Endothelial cell of umbilical vein (primary cell): ENCODE measurements at regions not wholly inside any gene's neighbourhood (a gene's known extent, or its start where the extent isn't known, plus 50 kb on each side); places are given as distances from the start of the nearest gene placed in this dataset.

Source experiments
- BruUV-seq: library from RNA; stranded (reverse); fragments of 400-500 nt; replicated peaks from 2 replicates; lab custom pipeline; 2021; lab: Mats Ljungman, UMichigan
- CTCF ChIA-PET: fragments of 300-600, 350-600 bp; sonication (Branson Sonifier 250); formaldehyde crosslinking; loops from one replicate; lab custom pipeline; 2021; ENCODE audit warnings: antibody characterized with exemption, inconsistent platforms; lab: Charles Lee
- POLR2A ChIA-PET: fragments of 300-600, 350-600 bp; sonication (Branson Sonifier 250); formaldehyde crosslinking; loops from one replicate; lab custom pipeline; 2021; ENCODE audit warnings: antibody characterized with exemption, inconsistent platforms; lab: Charles Lee
- DNase-seq: peaks from one replicate; pipeline ENCODE4 v3.0.0-alpha.2; 2011; ENCODE audit warnings: low read depth, low spot score
- FAIRE-seq: peaks from 2 replicates; lab custom pipeline; 2011; peaks lifted over from hg19 to GRCh38; lab: Jason Lieb, UNC
- H2AFZ ChIP-seq: 2 replicates; pipeline ENCODE4 v1.6.0; 2012; ENCODE audit warnings: low read depth, low read length, control low read depth, inconsistent platforms
- H3K27ac ChIP-seq: 2 replicates; pipeline ENCODE4 v1.5.1; 2011; ENCODE audit warnings: low read depth, mild to moderate bottlenecking, control low read depth, low read length, moderate library complexity; ENCODE audit not compliant: insufficient read depth
- H3K27me3 ChIP-seq, 2 experiments: 2 replicates each; pipeline versions ENCODE4 v1.6.0 to v1.6.1; 2011; ENCODE audit warnings: low read length in 2 of 2, mixed read lengths in 1 of 2; ENCODE audit not compliant: control insufficient read depth in 2 of 2, insufficient read depth in 2 of 2
- H3K36me3 ChIP-seq, 2 experiments: 2 replicates in 1 of 2; 3 replicates in 1 of 2; pipeline ENCODE4 v1.5.1; 2011; ENCODE audit warnings: low read length in 2 of 2, mild to moderate bottlenecking in 1 of 2, moderate library complexity in 1 of 2; ENCODE audit not compliant: control insufficient read depth in 2 of 2, insufficient read depth in 2 of 2; ENCODE audit errors: extremely low read depth in 1 of 2
- H3K4me1 ChIP-seq: 3 replicates; pipeline ENCODE4 v1.5.1; 2011; ENCODE audit warnings: mild to moderate bottlenecking, low read length; ENCODE audit not compliant: control insufficient read depth, insufficient read depth; ENCODE audit errors: extremely low read depth
- H3K4me2 ChIP-seq: 2 replicates; pipeline ENCODE4 v1.6.1; 2011; ENCODE audit warnings: low read length, control low read depth, mixed read lengths; ENCODE audit not compliant: insufficient read depth
- H3K4me3 ChIP-seq, 3 experiments: fragments of 200-600 bp in 1 of 3; sonication (generic), shearing (Covaris generic) in 1 of 3; replicated peaks in 1 of 3; 2 replicates each; pipeline ENCODE4 v1.5.1; 2011 to 2016; ENCODE audit warnings: control low read depth in 3 of 3, low read length in 3 of 3, mild to moderate bottlenecking in 2 of 3, inconsistent platforms in 1 of 3, low read depth in 1 of 3, moderate library complexity in 1 of 3; ENCODE audit not compliant: insufficient read depth in 1 of 3
- H3K79me2 ChIP-seq: 2 replicates; pipeline ENCODE4 v1.6.0; 2012; ENCODE audit warnings: low read length, inconsistent platforms; ENCODE audit not compliant: control insufficient read depth, insufficient read depth
- H3K9ac ChIP-seq: replicated peaks from 2 replicates; pipeline ENCODE3; 2011; ENCODE audit warnings: low read length, control low read depth; ENCODE audit not compliant: insufficient read depth; ENCODE audit errors: extremely low read depth
- H3K9me1 ChIP-seq: replicated peaks from 3 replicates; pipeline ENCODE4 v1.6.0; 2011; ENCODE audit warnings: mild to moderate bottlenecking, low read length; ENCODE audit not compliant: control insufficient read depth, insufficient read depth; ENCODE audit errors: extremely low read depth
- H3K9me3 ChIP-seq: replicated peaks from 2 replicates; pipeline ENCODE4 v1.5.1; 2012; ENCODE audit warnings: low read length, inconsistent platforms; ENCODE audit not compliant: control insufficient read depth, insufficient read depth
- H4K20me1 ChIP-seq: replicated peaks from 2 replicates; pipeline ENCODE3; 2011; ENCODE audit warnings: mild to moderate bottlenecking, low read length; ENCODE audit not compliant: control insufficient read depth, insufficient read depth; ENCODE audit errors: extremely low read depth
- CTCF ChIP-seq, 2 donors: IDR thresholded peaks; 1 replicate in 1 of 2; 2 replicates in 1 of 2; pipeline ENCODE4 v1.5.1; 2011; ENCODE audit warnings: low read length in 2 of 2, mild to moderate bottlenecking in 2 of 2, moderate library complexity in 2 of 2, control low read depth in 1 of 2, inconsistent platforms in 1 of 2, low read depth in 1 of 2; ENCODE audit not compliant: insufficient read depth in 1 of 2; ENCODE audit errors: extremely low read depth in 1 of 2
- EZH2 ChIP-seq: IDR thresholded peaks from 2 replicates; pipeline ENCODE4 v1.6.1; 2012; ENCODE audit warnings: borderline replicate concordance, low read depth, mild to moderate bottlenecking, moderate library complexity, low read length, inconsistent platforms; ENCODE audit not compliant: severe bottlenecking
- FOS ChIP-seq: IDR thresholded peaks from 2 replicates; pipeline ENCODE4 v1.6.1; 2011; ENCODE audit warnings: mild to moderate bottlenecking, low read length, moderate library complexity, borderline replicate concordance; ENCODE audit not compliant: insufficient read depth
- GATA2 ChIP-seq: IDR thresholded peaks from 2 replicates; pipeline ENCODE4 v1.7.0; 2011; ENCODE audit warnings: low read depth, mild to moderate bottlenecking, moderate library complexity, mixed read lengths, low read length; ENCODE audit not compliant: insufficient read length, insufficient read depth
- JUN ChIP-seq: IDR thresholded peaks from 2 replicates; pipeline ENCODE4 v1.6.1; 2011; ENCODE audit warnings: borderline replicate concordance, low read depth; ENCODE audit not compliant: insufficient read length, insufficient read depth
- MAX ChIP-seq: IDR thresholded peaks from 2 replicates; pipeline ENCODE4 v1.6.1; 2011; ENCODE audit not compliant: insufficient read depth, insufficient read length
- MYC ChIP-seq: IDR thresholded peaks from one replicate; pipeline ENCODE4 v1.6.1; 2011; ENCODE audit warnings: mild to moderate bottlenecking, low read depth, low read length
- POLR2A ChIP-seq: IDR thresholded peaks from 2 replicates; pipeline ENCODE4 v1.6.1; 2012; ENCODE audit warnings: low read depth, mild to moderate bottlenecking, control low read depth, low read length
- POLR2AphosphoS5 ChIP-seq: IDR thresholded peaks from 2 replicates; pipeline ENCODE4 v1.6.1; 2012; ENCODE audit warnings: low read depth, mild to moderate bottlenecking, control low read depth, low read length, moderate library complexity; ENCODE audit not compliant: insufficient read depth
- dilution Hi-C: fragments of 300-500 bp; cut with MboI; formaldehyde crosslinking; loops from one replicate; pipeline ENCODE4 v1.15.0; 2019; ENCODE audit warnings: low sequenced_read_pairs; ENCODE audit not compliant: extremely low pct_ligation_motif_present
- intact Hi-C: fragments of 100-400 bp; cut with micrococcal nuclease; formaldehyde crosslinking; loops from one replicate; pipeline ENCODE4 v1.10.0; 2022

DNA sequence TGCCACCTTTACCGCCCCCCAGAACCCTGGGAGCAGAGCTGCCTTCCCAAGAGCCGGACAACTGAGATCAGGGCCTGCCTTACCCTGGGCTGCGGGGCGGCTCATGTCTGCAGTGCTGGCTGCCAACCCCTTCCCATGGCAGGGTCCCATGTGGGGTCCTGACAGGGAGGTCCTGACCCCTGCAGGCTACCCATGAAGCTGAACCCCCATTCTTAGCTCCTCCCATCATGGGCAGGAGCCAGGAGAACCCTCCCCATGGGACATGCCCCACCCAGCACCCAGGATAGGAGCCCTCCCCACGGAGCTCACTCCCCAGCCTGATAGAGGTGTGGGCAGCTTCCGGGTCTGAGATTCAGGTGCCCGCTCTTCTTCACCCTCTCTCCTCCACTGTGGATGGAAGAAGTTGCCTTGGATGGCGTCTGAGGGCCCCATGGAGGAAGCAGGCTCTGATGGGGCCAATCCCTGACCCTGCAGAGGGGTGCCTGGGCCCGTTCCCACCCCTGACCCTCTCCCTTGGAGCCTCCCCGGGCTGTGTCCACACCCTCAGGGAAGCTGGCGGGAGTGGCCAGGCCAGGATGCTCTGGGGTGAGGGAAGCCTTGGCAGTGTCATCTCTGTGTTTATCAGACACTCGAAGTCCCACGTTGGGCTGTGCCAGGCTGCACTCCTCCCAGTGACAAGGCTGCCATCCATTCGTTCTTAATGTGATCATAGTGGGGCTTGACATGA is 1508.2 kb downstream of the BRD1 start:
- intact Hi-C loops, result no loop called here
- H3K4me3 ChIP-seq, result no peak overlapping the region
- POLR2A ChIA-PET, result no interaction called here

More for the DNA sequence above, 1508.2 kb downstream of the BRD1 start:
- CTCF ChIA-PET, result no interaction called here
- no peaks in the 10 kb centered on the region for H3K79me2 ChIP-seq
- no peak for FAIRE-seq
- TF ChIP-seq MYC (no peak), POLR2AphosphoS5 (no peak), EZH2 (no peak), FOS (no peak), MAX (no peak), JUN (no peak), GATA2 (no peak), CTCF (IDR thresholded peaks at IDR 0.05; ENCODE audit: extremely low read depth in 1 of 2, insufficient read depth in 1 of 2, low read depth in 1 of 2, low read length in 2 of 2) (no peak), POLR2A (no peak)
- H3K27ac ChIP-seq, result no peak overlapping the region
- no peak overlapping the region for H2AFZ ChIP-seq
- H4K20me1 ChIP-seq, result no peaks in the 10 kb centered on the region
- DNase-seq, result no peak
- H3K9me3 ChIP-seq, result peaks cover 17% of the 10 kb centered on the region
- BruUV-seq, result no TSS peak
- H3K9ac ChIP-seq, result no peak overlapping the region
- no peaks in the 10 kb centered on the region for H3K4me1 ChIP-seq
- H3K4me2 ChIP-seq, result no peak overlapping the region
- H3K9me1 ChIP-seq, result no peaks in the 10 kb centered on the region
- H3K36me3 ChIP-seq, result no peaks in the 10 kb centered on the region
- H3K27me3 ChIP-seq, result no peaks in the 10 kb centered on the region
- dilution Hi-C loops, result no loop called here
